Gastrocnemius medialis (tissue), 4 donors: ENCODE measurements at regions not wholly inside any gene's neighbourhood (a gene's known extent, or its start where the extent isn't known, plus 50 kb on each side); places are given as distances from the start of the nearest gene placed in this dataset.
"Not testable (repeated sequence)": the region's sequence is repeated elsewhere in the genome, so short reads cannot be mapped to it uniquely, and the experiment has no call there.

Source experiments
- ATAC-seq, 2 donors: fragments of 150-250 bp; one replicate each; pipeline ENCODE4 v1.9.1; 2016
- DNase-seq, 2 donors: peaks; one replicate each; pipeline ENCODE4 v3.0.0-alpha.2; 2019
- H3K27ac ChIP-seq, 4 donors: fragments of 200-600 bp; sonication (generic); 1 replicate in 1 of 4; 2 replicates in 3 of 4; pipeline ENCODE4 v1.5.1; 2016 to 2018; ENCODE audit warnings: mild to moderate bottlenecking in 2 of 4, moderate library complexity in 1 of 4
- H3K27me3 ChIP-seq, 3 donors: fragments of 200-600 bp; sonication (generic) in 2 of 3; 1 replicate in 1 of 3; 2 replicates in 2 of 3; pipeline versions ENCODE4 v1.5.1 to v1.6.0; 2016 to 2019; ENCODE audit warnings: mild to moderate bottlenecking in 1 of 3, moderate library complexity in 1 of 3
- H3K36me3 ChIP-seq, 2 donors: fragments of 200-600 bp; sonication (generic) in 1 of 2; one replicate each; pipeline ENCODE4 v1.5.1; 2017 to 2018
- H3K4me1 ChIP-seq, 2 donors: fragments of 200-600 bp; sonication (generic) in 1 of 2; one replicate each; pipeline ENCODE4 v1.5.1; 2016 to 2017; ENCODE audit warnings: mild to moderate bottlenecking in 2 of 2
- H3K4me3 ChIP-seq, 4 donors: fragments of 200-600 bp; sonication (generic) in 3 of 4; 1 replicate in 1 of 4; 2 replicates in 3 of 4; pipeline ENCODE4 v1.5.1; 2016 to 2019; ENCODE audit warnings: mild to moderate bottlenecking in 2 of 4
- H3K9me3 ChIP-seq, 3 donors: fragments of 200-600 bp; sonication (generic) in 2 of 3; 1 replicate in 1 of 3; 2 replicates in 2 of 3; pipeline ENCODE4 v1.5.1; 2016 to 2019
- POLR2A ChIP-seq, 2 donors: fragments of 450-650 bp; IDR thresholded peaks; one replicate each; pipeline ENCODE4 v1.6.1; 2017; ENCODE audit warnings: antibody characterized with exemption in 2 of 2, mild to moderate bottlenecking in 2 of 2, moderate library complexity in 2 of 2
- in situ Hi-C, 4 donors: fragments of 200-750 bp; cut with MboI; loops; one replicate each; pipeline versions ENCODE4 v1.15.0 to v1.8.0; 2017; ENCODE audit warnings: low sequenced_read_pairs in 4 of 4
- intact Hi-C: fragments of 100-400 bp; cut with DNase I; formaldehyde crosslinking; loops from one replicate; pipeline ENCODE4 v1.15.1; 2023; ENCODE audit warnings: low total_unique reads
- TF ChIP-seq, protein P1 (sequence below), 5 experiments: fragments of 450-650 bp in 3 of 5; fragments of 200-600 bp in 2 of 5; sonication (generic) in 2 of 5; IDR thresholded peaks in 4 of 5; conservative IDR thresholded peaks in 1 of 5; 1 replicate in 4 of 5; 2 replicates in 1 of 5; pipeline ENCODE4 v1.5.1; 2016 to 2019; ENCODE audit warnings: antibody characterized with exemption in 5 of 5, mild to moderate bottlenecking in 3 of 5, moderate library complexity in 3 of 5

DNA sequence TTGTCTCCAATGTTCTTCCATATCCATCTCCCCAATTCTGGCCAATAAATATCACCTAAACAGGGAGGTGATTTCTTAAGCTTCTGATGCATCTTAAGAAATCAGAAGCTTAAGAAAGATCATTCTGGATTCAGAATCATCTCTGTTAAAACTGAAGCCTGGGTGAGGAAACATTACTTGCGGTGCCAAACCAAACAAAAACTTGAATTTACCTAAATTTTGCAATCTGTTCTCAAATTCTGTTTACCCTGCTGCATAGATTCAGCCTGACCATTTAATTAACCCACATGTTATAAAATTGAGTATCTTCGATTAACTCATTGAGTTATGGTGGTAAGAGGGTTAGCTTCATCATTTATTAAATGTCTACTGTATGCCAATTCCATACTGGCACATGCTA lies 204.4 kb upstream of the ZNF385D start:
- in situ Hi-C loops (no loop called here), intact Hi-C loops (no loop called here)
- no peak for DNase-seq
- H3K27ac ChIP-seq: no peak overlapping the region
- no peak overlapping the region for H3K4me3 ChIP-seq
- no peaks in the 10 kb centered on the region for H3K9me3 ChIP-seq
- H3K36me3 ChIP-seq: no peaks in the 10 kb centered on the region
- no peak for ATAC-seq
- H3K27me3 ChIP-seq: no peaks in the 10 kb centered on the region
- no peaks in the 10 kb centered on the region for H3K4me1 ChIP-seq
- no peak for TF ChIP-seq POLR2A (IDR thresholded peaks at IDR 0.05)
- TF ChIP-seq, protein P1, sequence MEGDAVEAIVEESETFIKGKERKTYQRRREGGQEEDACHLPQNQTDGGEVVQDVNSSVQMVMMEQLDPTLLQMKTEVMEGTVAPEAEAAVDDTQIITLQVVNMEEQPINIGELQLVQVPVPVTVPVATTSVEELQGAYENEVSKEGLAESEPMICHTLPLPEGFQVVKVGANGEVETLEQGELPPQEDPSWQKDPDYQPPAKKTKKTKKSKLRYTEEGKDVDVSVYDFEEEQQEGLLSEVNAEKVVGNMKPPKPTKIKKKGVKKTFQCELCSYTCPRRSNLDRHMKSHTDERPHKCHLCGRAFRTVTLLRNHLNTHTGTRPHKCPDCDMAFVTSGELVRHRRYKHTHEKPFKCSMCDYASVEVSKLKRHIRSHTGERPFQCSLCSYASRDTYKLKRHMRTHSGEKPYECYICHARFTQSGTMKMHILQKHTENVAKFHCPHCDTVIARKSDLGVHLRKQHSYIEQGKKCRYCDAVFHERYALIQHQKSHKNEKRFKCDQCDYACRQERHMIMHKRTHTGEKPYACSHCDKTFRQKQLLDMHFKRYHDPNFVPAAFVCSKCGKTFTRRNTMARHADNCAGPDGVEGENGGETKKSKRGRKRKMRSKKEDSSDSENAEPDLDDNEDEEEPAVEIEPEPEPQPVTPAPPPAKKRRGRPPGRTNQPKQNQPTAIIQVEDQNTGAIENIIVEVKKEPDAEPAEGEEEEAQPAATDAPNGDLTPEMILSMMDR (IDR thresholded peaks at IDR 0.05 in 4 of 5, conservative IDR thresholded peaks at IDR 0.05 in 1 of 5): no peak

- intact Hi-C loops (no loop called here), in situ Hi-C loops (no loop called here)
- no peak for DNase-seq
- no peak overlapping the region for H3K27ac ChIP-seq
- no peak for TF ChIP-seq POLR2A (IDR thresholded peaks at IDR 0.05)
- TF ChIP-seq, protein P1 (IDR thresholded peaks at IDR 0.05 in 4 of 5, conservative IDR thresholded peaks at IDR 0.05 in 1 of 5): no peak
- no peak for ATAC-seq
- H3K4me1 ChIP-seq: no peaks in the 10 kb centered on the region
- no peak overlapping the region for H3K4me3 ChIP-seq
- no peaks in the 10 kb centered on the region for H3K36me3 ChIP-seq
- H3K27me3 ChIP-seq: no peaks in the 10 kb centered on the region
- no peaks in the 10 kb centered on the region for H3K9me3 ChIP-seq
Measured at GRCh38 chr3:21960033-21960432, 209.0 kb upstream of the ZNF385D start.

DNA sequence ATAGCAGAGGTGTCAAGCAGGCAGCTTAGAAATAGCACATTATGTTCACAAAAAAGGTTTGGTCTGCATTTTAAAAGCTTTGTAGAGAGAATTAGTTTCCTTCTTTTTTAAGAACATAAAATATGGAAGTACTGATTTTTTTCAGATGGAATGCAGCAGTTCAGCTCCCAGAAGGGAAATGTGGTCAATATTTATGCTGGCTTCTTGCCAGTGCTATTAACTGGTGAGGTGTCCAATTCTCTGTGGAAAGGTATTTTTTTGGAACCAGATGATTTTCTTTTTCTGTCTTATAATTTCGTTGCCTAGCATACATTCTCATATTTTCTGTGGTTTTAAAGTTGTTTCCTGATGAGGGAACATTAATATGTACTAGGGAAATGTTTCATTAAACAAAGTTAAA lies 211.4 kb upstream of the ZNF385D start:
- ATAC-seq (no peak), DNase-seq (no peak)
- intact Hi-C loops (no loop called here), in situ Hi-C loops (no loop called here)
- H3K9me3 ChIP-seq: no peaks in the 10 kb centered on the region
- no peaks in the 10 kb centered on the region for H3K27me3 ChIP-seq
- H3K36me3 ChIP-seq: no peaks in the 10 kb centered on the region
- no peak for TF ChIP-seq POLR2A (IDR thresholded peaks at IDR 0.05)
- TF ChIP-seq, protein P1 (IDR thresholded peaks at IDR 0.05 in 4 of 5, conservative IDR thresholded peaks at IDR 0.05 in 1 of 5): no peak
- no peaks in the 10 kb centered on the region for H3K4me1 ChIP-seq
- no peak overlapping the region for H3K27ac ChIP-seq
- no peak overlapping the region for H3K4me3 ChIP-seq

DNA sequence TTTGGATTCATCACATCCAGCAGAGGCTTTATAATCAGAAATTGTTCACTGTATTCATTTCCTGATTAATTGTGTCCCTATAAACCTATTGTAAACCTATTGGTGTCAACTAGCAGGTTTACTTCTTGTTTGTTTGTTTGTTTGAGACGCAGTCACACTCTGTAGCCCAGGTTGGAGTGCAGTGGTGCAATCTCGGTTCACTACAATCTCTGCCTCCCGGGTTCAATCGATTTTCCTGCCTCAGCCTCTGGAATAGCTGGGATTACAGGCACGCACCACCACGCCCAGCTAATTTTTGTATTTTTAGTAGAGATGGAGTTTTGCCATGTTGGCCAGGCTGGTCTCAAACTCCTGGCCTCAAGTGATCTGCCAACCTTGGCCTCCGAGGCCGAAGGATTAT lies 215.4 kb upstream of the ZNF385D start:
- H3K27ac ChIP-seq, intact Hi-C loops, ATAC-seq, H3K27me3 ChIP-seq, H3K9me3 ChIP-seq, H3K4me3 ChIP-seq, H3K36me3 ChIP-seq, in situ Hi-C loops, H3K4me1 ChIP-seq, DNase-seq: not testable (repeated sequence)

- Histone ChIP-seq H3K4me1 (no peaks in the 10 kb centered on the region), H3K9me3 (no peaks in the 10 kb centered on the region), H3K27ac (no peak overlapping the region), H3K27me3 (no peaks in the 10 kb centered on the region), H3K4me3 (no peak overlapping the region), H3K36me3 (no peaks in the 10 kb centered on the region)
- in situ Hi-C loops: no loop called here
- ATAC-seq (no peak), DNase-seq (no peak)
- TF ChIP-seq, protein P1 (IDR thresholded peaks at IDR 0.05 in 4 of 5, conservative IDR thresholded peaks at IDR 0.05 in 1 of 5): no peak
- no peak for TF ChIP-seq POLR2A (IDR thresholded peaks at IDR 0.05)
- intact Hi-C loops: no loop called here
Measured at GRCh38 chr3:21979706-21980105, 228.7 kb upstream of the ZNF385D start.
